Stimulated activated CD8-positive, alpha-beta memory T cell treated with anti-CD3 and anti-CD28 coated beads, Interleukin-12 subunit alpha, Interleukin-12 subunit beta, amount 100 ng/mL, for 24 hours (primary cell): ENCODE measurements at regions not wholly inside any gene's neighbourhood (a gene's known extent, or its start where the extent isn't known, plus 50 kb on each side); places are given as distances from the start of the nearest gene placed in this dataset.

ENCODE experiments used
- DNase-seq: peaks from one replicate; pipeline ENCODE4 v3.0.0-alpha.2; 2020; ENCODE audit errors: extremely low read depth

GRCh38 chr20:58162986-58163385, 65.5 kb downstream of the ANKRD60 start:
- no peak for DNase-seq

DNA sequence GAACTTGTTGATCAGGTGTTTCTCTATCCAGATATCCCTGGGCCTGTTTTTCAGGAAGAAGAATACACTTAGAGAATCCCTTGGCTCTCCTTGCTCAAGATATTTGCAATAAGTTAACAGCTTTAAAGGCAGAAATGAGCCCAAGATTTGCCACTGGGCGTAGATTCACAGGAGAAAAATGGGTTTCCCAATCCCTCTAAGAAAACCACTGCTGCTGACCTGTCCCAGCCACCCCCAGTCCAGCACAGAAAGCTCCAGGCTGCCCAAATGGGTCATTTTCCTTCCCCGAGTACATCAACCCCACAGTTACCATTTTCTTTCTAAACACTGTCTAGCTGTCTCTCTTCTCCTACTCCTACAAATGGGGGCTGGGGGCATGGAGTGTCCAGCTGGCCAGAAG, 67.3 kb downstream of the ANKRD60 start:
- DNase-seq: no peak

- no peak for DNase-seq
Measured at GRCh38 chr20:58160451-58161061, 67.9 kb downstream of the ANKRD60 start.

GRCh38 chr20:58155148-58155925, 73.1 kb downstream of the ANKRD60 start:
- DNase-seq: no peak

GRCh38 chr20:58154113-58154512, 74.3 kb downstream of the ANKRD60 start:
- no peak for DNase-seq

DNA sequence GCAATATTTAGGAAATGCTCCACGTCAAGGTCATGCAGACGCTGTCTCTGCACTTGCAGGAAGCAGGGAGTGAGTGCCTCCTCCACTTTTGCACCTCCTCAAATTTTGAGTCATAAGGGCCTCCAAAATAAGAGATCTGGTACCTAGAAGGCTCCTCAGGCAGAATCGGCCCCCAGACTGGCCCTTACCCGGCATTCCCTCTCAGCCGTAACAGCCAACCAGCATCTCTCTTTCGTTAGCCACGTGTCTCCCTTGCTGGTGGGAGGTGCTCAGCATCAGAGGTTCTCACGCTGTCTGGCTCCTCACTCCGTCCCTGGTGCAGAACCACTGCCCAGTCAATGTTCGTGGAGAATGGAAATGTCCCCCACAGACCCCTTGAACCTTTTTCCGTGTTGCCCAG, 75.3 kb downstream of the ANKRD60 start:
- DNase-seq: no peak

DNA sequence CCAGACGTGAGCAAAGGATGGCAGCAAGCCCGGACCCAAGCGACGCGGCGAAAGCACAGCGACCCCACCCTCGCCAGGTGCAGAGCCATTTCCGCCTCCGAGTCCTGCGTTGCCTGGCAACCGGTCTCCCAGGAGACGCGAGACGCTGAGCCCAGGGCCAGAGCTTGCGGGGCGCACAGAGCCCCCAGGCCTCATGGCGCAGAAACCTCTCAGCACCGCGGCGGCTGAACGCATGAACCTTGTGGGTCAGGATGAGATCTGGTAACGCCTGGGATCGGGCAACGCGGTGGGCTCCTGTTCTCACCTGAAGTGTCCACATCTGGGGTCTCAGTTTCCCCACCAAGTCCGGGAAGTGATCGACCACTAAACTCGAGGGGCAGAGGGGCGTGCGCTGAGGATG, 77.7 kb downstream of the ANKRD60 start:
- no peak for DNase-seq

DNA sequence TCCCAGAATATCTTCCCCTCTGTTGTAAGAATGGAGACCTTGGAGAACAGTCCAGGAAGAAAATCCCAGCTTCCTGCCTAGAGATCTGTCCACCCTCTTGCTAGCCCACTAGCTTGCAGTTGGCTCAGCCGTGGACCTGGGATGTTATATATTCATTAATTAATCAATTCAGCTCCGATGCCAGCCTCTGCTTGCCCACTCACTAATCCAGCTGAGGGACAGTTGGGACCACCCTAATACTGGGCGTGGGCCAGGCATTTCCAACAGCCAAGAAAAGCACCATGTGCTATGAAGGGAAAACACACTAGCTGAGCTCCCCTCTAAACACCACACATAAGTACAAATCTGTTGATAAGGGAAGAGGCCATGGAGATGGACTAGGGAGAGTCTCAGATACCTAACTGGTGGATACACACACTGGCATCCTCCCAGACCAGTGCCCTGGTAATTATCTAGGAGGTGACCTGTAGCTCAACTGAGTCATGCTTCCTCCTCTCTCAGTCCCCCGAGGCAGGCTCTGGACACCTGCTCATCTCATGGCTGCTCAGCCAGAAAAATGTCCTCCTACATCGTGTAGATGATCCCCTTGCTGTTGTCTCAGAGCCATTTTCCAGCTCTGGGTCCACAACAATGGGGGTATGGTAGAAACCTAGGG, 78.9 kb downstream of the ANKRD60 start:
- DNase-seq: no peak

GRCh38 chr20:58148891-58149290, 79.6 kb downstream of the ANKRD60 start:
- no peak for DNase-seq

DNA sequence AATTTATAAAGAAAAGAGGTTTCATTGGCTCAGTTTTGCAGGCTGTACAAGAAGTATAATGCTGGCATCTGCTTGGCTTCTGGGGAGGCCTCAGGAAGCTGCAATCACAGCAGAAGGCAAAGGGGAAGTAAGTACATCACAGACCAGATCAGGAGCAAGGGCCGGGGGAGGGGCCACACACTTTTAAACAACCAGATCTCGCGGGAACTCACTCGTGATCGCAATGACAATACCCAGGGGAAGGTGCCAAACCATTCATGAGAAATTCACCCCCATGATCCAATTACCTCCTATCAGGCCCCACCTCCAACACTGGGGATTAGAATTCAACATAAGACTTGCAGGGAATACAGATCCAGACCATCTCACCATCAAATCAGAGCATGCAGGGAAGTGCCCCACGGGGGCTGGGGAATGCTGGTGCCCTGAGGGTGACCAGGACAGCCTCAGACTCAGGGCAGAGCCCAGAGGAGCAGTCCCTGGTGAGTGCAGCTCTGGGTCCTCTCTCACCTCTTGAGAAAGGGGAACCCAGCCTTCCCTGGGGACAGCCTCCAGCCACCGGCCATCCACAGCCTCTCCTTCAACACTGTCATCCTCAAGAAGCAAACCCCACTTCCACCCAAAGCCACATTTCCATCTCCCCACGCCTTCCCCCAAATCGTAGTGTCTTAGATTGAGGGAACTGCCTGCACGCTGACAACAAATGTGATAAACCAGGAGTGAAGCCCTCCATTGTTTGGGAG, 80.7 kb downstream of the ANKRD60 start:
- DNase-seq: no peak

- DNase-seq: no peak
Measured at GRCh38 chr20:58146746-58147140, 81.7 kb downstream of the ANKRD60 start.

DNA sequence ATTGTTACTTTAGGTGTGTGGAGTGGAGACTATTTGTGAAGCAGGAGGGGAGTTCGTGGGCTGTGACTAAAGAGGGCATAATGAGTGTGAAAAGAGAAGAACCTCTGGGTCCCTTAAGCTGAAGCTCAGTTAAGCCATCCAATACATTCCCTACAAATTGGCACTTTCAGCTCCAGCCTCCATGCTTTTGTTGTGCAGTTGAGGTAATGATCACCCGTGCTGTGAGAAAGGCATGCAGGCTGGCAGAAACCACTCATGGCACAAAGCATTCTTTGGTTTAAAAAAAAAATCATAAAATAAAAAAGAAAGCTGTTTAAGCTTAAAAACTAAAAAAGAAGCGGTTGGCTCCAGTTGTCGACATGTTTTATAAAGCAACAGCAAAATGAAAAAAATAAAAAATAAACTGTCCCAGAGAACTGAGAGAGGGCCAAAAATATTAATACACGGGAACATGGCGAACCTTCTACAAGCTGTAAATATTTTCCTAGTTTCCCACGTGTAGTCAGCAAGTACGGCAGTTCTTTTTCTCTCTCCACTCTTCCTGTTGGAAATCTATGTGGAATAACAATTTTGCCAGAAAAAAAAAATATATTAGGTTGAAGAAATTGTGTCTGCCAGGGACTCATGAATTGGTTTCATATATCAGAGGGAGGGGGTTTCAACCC, 82.2 kb downstream of the ANKRD60 start:
- no peak for DNase-seq

- no peak for DNase-seq
Measured at GRCh38 chr20:58145506-58146080, 82.9 kb downstream of the ANKRD60 start.

DNA sequence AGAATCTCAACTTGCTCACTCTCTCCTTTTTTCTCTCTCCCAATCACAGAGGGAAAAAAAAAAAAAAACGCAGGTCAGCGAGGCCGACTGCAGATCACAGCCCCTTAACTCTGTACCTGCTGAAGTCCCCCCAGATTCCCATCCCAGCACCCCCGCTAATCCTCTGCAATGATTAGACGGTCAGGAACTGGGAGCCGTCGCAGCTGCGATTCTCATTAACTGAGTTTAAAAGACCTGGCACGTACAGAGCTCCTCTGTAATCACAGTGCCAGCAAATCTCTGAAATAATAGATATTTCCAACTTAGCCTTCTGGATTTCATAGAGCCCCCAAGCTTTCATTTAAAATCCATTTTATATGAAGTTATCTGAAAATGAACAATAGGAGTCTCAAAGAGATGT, 84.4 kb downstream of the ANKRD60 start:
- no peak for DNase-seq

GRCh38 chr20:58143531-58143930, 84.9 kb downstream of the ANKRD60 start:
- no peak for DNase-seq

- DNase-seq: no peak
Measured at GRCh38 chr20:58142843-58143185, 85.6 kb downstream of the ANKRD60 start.

DNA sequence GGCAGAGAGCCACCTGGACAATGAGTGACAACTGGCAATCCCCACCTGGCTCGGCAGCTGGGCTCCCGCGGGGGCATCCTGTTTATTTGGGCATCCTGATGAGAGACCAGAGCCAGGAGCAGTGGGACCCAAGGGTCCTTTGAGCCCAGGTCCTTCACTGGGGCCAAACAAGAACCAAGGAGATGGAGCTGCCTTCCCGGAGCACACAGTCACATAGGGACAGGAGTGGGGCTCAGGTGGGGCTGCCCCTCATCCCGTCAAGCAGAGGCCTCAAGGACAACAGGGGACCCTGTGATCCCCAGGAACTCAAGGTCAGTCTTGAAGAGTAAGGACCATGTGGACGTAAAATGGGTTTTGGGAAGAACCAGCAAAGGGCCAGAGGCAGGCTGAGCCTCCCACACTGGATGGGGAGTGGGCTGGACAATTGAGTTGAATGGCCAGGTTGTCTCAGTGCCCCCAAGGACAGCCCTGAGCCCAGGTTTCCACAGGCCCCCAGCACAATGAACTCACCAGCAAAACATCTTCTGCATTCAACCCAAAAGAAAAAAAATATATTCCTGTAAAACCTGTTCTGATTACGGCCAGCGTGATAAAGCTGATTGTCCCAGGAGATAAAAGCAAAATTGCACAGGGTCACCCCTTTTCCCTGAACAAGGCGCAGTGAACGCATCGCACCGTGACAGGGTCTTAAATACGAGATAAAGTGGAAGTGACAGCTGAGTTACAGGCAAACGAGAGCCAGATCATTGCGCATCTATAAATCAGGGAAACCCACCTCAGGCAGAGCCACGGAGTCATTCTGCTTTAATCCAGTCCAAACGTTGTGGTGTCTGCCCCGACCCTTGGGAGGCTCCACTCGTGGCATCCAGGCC, 86.2 kb downstream of the ANKRD60 start:
- no peak for DNase-seq

DNA sequence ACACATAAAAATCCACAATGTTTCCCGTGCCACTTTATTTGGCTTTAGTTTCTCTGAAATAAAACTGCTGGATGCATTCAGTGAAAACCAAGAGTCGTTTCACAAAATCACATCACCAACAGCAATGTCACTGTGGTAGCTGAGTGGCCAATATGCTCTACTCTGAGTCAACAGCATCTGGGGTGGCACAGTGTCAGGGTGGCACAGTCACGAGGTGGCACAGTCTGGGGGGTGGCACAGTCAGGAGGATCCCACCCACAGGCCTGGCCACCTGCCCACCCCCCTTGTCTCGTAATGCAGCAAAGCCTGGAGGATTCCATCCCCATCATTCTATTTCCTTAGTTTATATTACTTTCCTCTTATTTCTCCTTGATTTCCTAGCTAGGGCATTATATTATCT, 87.0 kb downstream of the ANKRD60 start:
- no peak for DNase-seq

- DNase-seq: no peak
Measured at GRCh38 chr20:58140787-58141425, 87.5 kb downstream of the ANKRD60 start.
